NCI-H510A (cell line): ENCODE measurements at regions not wholly inside any gene's neighbourhood (a gene's known extent, or its start where the extent isn't known, plus 50 kb on each side); places are given as distances from the start of the nearest gene placed in this dataset.

Source experiments
- DNase-seq: peaks from one replicate; lab custom pipeline; 2025; lab: John Stamatoyannopoulos, UW

DNA sequence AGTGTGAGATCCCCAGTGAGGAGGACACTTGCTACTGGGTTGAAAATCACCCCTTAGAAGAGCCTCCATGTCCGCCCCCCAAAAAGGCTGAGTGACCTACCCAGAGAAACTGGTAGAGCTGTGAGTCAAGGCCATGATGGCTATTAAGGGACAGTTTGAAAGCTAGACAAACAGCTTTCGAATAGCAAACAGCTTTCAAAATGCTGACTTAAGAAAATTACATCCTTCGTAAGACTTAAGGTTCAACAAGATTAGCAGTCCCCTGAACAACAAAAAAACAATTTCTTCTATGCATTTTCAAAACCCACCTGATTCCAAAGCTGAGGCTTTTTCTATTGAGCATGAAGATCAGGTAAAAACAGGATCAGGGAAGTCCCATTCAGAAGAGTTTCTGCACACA, 269.7 kb upstream of the SOX2 start:
- no peak for DNase-seq

DNA sequence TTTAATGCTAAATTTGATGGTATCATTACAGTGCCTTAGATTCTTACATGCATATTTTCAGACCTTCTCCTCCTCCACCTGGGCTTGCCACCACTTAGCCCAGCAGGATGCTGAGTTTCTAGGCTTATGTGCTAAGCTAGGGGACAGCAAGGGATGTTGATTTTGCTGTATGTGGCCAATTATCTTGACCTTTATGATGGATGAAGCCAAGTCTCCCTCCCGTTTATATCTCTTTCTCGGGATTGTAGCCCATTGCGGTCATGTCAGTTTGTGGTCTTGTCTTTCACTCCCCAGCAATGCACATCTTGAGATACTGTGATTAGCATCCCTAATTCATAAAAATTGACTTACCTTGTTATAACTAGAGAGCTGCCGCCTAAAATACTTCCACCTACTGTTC, 278.7 kb upstream of the SOX2 start:
- no peak for DNase-seq

DNA sequence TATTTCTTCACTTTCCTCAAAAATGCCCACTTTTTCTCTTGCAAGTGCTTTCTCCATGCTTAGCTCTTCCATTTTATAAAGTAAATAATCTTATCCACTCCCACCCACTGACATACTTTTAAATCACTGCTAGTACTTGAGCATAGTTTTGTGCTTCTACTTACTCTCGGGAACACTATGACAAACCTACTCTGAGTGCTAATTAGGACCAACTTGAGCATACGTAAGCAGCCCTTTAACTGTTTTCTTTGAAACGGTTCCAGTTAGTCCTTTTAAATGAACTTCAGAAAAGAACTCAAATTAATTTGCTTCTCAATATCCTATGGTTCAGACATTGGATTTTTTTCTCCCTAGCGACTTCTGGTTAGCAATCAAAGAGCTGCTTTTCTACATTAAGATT, 280.0 kb upstream of the SOX2 start:
- no peak for DNase-seq

DNA sequence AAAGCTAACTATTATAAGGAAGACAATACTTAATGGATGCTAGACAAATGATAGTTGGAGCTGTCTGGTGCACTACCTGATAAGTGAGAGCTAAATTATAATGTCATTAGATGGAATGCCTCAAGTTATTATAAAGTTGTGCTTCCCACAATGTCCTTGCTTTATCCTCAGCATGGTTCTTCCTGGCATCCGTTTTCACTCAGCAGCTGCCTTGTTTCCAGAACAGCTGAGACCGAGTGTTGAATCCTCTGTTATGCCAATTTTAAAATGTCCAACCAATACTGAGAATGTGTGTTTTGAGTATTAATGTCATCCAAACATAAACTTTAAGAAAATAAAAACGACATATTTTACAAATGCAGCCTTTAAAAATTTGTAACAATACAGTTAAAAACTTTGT, 286.7 kb upstream of the SOX2 start:
- no peak for DNase-seq

DNA sequence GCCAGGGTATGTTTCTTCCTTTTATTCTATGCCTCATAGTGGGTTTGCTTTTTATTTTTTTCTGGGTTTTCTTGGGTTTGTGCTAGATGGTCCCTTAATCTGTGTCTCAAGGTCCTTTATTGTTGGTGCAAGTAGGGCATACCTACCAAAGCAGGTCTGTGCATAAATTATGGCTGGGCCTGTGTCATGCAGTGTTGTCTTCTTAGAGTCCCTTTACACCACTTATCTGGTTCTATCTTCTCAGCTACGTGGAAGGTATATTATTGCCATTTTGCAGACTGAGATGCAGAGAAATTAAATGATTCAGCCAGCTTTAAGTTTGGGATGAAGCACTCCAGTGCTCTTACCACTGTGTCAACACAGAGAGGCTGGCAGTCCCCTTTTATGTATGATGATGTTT, 293.5 kb upstream of the SOX2 start:
- DNase-seq, result no peak

DNA sequence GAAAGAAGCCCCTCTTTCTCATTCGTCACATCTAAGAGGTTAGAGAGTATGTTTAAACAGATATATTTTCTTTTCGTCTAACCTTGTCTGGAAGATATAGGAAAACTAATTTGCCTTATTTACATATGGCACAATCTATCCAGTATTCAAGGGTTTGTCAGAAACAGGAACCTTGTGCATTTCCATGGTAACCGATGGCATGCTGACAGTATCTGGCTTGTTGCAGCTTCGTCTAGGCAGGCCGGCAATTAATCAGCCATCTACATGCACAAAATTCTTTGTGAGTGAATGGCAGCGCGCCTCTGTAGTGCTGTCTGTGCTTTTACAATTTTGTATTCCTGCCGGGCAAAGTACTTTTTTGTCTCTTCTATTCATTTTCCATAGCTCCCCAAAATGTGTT, 294.0 kb upstream of the SOX2 start:
- no peak for DNase-seq

DNA sequence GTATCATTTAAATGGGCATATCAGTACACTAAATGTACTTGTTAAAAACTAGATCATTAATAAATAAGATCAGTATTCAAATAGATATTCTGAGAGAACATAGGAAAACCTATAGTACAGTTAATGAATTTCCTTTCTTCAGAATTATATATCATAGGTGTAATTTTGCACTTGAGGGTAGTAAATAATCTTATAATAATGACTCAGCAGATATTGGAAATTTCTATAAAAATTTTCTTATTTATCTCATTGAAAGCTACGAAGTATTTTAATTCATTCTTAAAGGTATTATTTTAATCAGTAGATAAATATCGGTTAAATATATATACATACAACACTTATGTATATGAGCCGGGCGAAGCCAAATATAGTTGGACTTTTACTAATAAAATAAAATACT, 300.9 kb upstream of the SOX2 start:
- no peak for DNase-seq

DNA sequence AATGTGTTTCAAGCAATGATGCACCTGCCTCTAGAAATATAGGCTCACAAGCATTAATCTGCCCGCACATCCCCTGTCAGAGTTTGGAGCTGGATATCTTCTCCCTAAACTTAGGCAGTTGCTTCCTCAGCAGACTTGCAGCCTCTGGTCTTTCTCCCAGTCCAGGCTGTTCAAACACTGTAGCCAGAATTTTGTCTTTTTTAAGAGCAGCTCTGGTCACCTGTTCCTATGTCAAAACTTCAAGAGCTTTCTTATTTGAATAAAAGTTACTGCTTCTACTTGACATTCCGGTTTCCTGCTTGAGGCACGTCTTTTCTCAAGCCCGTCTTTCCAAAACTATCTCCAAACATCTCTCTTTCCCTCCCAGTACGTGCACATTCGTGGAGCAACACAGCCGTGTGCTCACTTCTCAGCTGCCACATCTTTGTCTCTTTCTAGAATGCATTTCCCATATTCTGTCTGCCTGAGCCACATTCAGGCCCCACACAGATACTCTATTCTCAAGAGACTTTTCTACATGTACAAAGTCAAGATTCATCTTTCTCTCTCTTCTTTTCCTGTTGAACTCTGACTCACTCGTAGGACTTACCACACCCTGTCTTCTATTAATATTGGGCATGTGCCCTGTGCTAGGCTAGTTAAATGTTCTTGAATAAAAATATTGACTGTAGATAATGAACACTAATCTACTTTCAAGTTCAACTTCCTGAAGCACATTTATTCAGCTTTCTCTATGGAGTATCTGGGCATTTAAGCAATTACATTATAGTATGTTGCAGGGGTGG, 307.7 kb upstream of the SOX2 start:
- no peak for DNase-seq

DNA sequence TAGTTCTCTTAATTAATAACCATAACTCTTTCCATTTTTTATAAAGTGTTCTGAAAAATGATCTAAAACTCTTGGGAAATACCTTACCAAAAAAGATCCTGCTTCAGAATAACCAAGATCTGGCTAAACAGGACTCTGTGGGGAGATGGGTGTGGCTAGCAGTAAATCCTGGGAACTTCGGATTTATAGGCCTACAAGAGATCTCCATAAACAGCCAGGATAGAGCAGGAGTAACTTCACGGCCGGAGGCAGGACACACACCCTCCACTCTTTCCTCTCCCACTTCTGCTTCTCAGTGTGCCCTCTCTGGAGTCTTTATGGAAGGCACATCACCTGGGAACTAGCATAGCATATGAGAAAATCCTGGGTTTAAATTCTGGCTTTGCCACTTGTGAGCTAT, 309.4 kb upstream of the SOX2 start:
- DNase-seq, result no peak

DNA sequence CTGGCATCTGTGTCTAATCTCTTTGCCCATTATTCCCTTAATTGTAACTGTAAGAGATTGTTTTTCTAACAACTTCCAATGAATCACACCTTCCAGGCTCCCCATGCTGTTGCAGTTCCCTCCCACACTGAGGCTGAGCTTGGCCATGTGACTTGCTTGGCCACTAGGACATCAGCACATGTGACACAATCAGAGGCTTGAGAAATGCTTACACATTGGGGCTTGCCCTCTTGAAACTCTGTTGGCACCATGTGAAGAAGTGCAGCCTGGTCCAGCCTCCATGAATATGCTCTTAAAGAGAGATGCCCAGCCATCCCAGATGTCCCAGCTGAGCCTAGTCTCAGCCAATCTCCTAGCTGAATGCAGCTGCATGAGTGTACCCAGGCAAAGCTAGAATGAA, 326.8 kb upstream of the SOX2 start:
- DNase-seq, result no peak

DNA sequence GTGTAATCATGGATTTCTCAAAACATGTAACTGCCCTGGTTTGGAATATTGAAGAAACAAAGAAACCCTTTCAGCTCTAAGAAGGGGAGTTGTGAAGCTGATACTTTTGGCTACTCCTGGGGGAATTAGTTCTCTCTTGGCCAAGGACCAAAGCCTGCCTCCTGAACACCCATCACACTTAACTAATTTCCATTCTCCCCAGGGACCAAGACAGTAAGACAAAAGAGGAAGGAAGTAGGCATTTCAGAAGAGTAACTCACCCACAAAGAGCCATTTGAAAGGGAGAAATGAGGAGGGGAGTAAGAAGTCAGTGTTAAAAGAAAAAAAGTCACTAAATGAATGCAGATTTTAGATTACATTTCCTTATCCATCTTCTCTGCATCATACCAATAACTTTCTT, 328.0 kb upstream of the SOX2 start:
- no peak for DNase-seq

DNA sequence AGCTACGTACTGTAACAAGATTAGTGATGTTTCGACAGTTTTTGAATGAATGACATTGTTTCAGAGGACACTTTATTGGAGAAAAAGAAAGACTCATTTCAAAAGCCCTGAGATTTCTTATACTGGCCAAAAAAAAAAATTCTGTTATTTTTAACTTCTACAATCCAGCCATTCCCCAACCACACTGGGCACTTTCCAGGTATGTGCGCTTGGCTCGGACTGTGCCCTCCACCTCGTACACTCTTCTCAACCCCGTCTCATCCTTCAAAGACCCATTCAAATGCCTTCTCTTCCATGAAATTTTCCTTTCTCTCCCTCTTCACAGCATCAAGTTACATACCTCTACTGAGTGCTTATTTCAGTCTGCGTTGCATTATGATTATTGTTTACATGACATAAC, 328.5 kb upstream of the SOX2 start:
- DNase-seq, result no peak

DNA sequence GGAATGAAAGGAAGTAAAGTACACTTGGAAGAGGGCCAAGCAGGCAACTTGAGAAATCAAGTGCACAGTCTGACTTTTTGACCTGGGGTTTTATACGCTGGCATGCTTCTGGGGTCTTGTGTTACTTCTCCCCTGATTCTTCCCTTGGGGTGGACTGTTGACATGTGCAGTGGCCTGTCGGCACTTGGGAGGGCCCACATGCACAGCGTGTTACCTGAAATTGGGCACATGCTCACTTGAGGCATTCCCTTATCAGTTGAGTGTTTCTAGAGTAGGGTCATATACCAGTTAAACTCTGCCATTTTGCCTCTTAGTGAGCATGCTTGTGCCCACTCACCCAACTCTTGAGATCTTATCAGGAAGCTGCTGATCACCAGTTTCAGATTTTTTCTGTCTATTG, 329.1 kb upstream of the SOX2 start:
- no peak for DNase-seq

DNA sequence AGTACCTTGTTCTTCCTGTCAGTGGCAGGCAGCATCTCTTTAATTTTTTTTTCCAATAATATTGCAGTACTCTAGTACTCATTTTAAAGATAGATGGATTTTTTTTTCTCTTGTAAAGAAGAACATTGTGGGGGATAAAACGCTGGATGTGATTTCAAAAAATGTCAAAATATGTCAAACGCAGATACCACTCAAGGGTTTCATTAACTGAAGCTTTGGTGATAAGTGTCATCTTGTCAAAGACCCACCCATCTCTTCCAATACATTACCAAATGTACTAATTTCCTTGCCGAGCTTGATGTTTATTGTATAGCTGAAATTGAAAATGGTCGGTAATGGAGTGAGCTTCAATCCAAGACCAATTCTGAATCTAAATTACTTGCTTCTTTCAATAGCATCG, 332.4 kb upstream of the SOX2 start:
- DNase-seq, result no peak

DNA sequence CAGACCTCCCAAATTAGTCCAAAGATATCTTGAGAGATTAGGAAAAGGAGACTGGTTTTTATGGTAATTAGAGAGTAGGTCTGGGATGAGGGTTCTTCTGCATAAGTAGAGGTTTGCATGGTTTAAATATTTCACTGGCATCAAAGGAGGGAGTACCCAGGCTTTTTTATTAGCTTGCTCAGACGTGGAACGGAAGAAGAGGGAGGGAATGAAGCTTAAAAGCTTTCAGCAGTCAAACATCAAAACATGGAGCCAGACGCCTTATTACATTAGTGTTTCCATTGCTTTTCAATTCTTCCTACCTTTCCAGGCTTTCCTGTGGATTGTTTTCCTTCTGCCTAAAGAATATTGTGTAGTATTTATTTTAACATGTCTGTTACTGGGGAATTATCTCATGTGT, 342.1 kb upstream of the SOX2 start:
- no peak for DNase-seq

DNA sequence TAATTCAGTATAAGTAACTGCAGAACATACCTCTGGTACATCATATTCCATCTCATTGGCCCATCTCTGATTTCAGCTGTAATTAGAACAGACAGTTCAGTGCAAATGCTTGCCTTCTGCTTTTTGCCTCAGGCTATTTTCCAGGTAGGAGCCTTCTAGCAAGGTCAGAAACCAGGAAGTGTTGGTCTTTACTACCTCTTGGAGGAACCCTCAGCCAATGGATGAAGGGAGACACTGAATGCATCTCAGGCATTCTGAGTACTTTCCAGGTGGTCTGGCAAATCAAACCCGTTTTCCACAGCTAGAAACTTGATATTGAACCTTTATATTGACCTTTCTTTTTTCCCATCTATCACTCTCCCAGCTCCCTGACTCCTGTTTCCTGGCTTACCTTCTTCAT, 348.5 kb upstream of the SOX2 start:
- DNase-seq, result no peak

DNA sequence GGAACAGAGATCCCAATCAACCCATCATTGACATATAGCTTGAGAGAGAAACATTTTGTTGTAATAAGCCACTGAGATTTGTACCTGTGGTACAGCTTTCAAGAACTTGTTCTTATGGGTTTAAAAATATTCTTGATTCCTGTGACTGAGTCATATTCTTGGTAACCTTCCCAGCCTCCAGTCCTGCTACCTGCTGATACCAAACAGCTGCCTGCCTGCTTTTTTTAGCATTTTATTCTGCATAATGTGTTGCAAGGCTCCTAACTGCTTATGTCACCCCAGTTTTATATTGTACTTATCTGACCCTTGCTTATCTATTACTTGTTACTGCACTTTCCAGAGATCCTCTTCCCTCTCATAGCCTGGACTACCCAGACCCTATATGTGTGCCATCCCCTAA, 349.3 kb upstream of the SOX2 start:
- no peak for DNase-seq

DNA sequence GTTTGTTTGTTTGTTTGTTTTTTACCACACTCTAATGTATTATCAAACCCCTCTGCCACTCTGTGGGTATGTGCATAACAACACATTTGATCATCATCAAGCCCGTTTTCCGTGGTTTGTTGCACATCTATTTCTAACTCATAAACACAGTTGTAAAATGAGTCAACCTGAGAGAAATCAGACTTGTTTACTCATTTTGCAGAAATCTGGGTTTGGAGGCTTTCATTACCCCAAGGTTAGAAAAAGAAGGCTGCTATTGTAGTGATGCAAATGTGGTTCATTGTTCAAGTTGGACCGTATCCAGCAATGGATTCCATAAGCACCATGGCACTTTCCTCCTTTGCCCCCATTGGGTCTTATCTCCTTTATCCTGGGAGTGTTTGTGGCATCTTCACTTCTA, 353.2 kb upstream of the SOX2 start:
- no peak for DNase-seq

DNA sequence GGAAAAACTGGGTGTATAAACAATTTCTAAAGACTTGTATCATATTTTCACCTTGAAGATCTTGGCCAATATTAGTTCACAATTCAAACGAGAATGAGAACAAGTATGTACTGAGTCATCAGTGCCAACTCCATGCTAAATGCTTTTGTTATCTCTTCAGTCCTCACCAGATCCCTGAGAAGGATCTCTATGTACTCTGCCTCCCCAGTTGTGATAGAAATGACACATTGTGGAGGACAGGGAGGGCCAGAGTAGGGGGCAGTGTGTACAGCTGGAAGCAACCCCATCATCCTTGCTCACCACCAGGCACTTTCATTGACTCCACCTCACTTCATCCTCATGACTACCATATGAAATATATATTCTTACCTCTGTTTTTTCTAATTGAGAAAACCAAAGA, 353.7 kb upstream of the SOX2 start:
- no peak for DNase-seq

DNA sequence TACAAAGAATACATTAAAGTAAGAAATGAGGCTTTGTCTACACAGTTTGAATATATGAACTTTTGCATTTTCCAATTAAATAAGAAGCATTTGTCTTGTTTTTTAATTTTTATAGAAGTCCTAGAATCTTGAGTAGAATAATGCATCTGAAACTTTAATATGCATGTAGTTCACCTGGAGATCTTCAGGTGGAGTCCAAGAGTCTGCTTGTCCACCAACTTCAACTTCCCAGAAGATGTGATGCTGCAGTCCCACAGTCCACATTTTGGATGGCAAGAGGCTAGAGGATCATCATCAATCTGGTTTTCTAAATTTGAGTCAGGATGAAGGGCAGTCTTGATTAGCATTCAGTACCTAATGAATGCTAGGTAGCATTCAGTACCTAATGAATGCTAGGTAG, 357.6 kb upstream of the SOX2 start:
- no peak for DNase-seq

DNA sequence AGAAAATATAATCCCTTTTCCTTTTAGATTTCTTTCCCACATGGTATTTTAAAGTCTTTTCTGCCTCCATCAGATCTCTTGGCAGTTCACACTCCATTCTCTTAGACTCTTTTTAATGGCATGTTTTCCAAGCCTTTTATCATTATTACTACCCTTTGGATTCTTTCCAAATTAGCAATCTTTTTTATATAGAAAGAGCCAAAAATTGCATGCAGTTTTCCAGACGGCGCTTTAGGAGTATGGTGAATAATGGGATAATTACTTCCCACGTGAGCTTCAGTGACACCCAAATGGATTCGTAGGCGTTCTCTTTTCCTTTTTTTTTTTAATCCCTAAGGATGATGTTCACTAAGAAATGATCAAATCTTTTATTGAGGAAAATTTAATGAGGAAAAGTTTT, 354.8 kb upstream of the DNAJC19 start:
- DNase-seq, result no peak

DNA sequence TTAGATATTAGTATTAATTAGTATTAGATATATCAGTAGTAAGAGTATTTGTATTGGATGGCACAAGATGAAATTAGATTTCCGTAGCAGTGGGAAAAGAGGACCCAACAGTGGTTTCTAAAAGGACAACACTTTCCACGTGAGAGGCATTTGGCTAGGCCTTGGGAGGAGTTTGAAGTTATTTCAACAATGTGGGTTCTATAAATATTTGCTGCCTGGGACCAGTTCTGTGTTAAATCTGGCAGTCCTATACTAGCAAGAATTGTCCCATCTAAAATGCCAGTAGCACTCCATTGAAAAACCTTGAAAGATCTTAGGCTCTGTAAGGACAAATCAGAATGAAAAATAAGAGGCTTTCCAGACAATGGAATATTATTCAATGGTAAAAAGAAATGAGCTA, 347.1 kb upstream of the DNAJC19 start:
- DNase-seq, result no peak

DNA sequence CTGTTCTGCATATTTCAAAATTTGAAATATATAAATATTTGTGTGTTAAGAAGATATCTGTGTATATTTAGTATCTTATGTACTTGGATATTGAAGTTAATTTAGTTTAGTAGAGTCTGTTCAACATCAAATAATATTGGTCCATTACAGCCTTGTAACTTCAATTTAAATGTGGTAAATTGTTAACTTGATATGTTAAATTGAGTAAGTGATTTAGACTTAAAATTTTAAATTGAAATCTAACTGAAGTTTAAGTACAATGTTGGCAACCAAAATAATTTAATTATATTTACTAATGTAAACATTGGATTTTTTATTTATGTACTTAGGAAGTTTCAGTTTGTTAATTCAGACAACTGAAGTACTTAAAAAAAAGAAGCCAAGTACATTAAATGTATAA, 343.9 kb upstream of the DNAJC19 start:
- no peak for DNase-seq

DNA sequence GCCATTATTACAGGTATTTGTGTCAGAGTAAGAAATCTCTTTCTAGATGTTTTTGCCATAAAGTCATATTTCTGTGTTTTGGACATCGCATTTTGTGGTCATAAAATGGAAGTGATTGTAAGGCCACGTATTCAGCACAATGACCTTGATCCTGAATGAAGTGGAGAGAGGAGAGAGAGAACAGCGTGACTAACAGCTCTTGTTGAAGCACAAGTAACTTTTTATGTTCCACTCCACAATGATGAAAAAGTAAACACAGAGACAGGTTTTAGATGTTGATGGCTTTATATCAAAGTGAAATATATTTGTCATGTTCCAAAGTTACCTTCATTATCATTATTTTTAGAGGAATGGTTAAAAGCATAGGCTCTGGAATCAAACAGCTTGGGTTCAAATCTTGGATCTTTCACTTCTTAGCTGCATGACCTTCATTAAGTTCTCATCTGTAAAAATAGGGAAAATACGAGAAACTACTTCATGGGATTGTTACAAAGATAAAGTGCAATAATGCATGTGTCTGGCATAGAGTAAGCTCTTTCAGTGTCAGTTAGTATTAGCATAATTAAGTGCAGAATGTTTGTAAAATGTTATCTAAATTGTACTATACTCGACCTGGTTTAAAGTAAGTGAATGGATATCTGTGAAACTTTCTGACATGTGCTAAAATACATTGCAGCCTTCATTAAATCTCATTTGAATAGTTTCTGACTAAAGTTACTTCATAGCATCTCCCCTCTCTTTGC, 341.5 kb upstream of the DNAJC19 start:
- DNase-seq, result no peak
